GM19035 (cell line): ENCODE measurements at regions not wholly inside any gene's neighbourhood (a gene's known extent, or its start where the extent isn't known, plus 50 kb on each side); places are given as distances from the start of the nearest gene placed in this dataset.
"Not testable (repeated sequence)": the region's sequence is repeated elsewhere in the genome, so short reads cannot be mapped to it uniquely, and the experiment has no call there.

Experiments used
- ATAC-seq: cut with Tn5 transposase; IDR thresholded peaks from one replicate; pipeline ENCODE4 v1.9.1; 2021; ENCODE audit not compliant: unreplicated experiment

DNA sequence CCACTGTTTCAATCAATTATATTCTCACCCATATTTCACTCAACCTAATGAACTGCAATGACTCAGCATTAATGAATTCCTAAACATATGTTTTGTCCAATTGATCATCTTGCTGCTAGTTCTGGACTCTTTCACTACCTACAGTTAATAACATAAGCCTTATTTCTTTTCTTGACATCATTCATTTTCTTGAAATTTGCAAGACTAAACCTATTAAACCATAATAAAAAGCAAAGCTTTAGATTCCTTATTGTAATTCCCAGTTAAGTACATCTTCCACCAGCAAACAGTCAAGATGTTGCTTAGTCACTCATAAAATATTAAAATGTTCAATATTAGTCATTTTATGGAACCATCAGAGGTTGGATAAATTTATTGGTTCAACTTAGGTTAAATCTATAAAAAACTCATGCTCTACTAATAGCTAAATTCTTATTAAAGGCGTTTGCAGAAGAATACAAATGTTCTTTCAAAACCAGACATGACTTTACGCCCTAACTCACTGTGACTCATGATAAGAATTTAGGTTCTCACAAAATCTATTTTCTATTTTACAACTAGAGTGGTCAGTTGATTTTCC lies 599.4 kb downstream of the RNF144A start:
- ATAC-seq, result no peak

DNA sequence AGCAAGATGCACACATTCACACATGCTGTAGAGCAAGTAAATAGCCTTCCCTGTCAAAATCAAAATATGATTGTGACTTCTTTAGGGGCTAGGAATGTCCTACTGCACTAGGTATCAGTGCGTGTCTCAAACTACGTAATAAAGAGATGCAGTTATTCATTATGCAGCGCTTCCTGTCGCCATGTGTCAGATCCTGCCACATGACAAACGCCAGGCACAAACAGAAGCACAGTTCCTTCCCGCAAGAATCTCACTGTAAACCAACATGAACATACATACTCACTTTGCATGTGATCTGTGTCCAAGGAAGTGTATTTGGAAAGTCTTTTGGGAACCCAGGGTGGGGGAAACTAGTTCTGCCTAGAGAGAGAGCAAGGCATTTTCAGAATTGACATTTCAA lies 599.9 kb downstream of the RNF144A start:
- ATAC-seq, result no peak

DNA sequence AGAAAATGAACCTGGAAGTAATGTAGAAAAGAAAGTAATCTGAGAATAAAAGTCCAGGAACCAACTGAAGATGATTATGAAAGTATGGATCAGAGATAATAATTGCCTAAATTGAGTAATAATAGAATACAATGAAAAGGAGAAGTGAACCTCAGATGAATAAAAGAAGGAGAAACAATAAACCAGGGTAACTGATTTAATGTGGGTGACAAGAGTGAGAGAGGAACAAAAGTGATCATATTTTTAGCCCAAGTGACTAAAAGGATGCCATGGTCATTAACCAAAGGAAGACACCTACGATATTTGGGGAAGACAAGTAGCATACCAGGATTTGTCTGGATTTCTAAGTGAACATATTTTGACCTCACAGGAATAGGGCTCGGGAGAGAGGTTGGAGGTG lies 600.6 kb downstream of the RNF144A start:
- ATAC-seq, result no peak

DNA sequence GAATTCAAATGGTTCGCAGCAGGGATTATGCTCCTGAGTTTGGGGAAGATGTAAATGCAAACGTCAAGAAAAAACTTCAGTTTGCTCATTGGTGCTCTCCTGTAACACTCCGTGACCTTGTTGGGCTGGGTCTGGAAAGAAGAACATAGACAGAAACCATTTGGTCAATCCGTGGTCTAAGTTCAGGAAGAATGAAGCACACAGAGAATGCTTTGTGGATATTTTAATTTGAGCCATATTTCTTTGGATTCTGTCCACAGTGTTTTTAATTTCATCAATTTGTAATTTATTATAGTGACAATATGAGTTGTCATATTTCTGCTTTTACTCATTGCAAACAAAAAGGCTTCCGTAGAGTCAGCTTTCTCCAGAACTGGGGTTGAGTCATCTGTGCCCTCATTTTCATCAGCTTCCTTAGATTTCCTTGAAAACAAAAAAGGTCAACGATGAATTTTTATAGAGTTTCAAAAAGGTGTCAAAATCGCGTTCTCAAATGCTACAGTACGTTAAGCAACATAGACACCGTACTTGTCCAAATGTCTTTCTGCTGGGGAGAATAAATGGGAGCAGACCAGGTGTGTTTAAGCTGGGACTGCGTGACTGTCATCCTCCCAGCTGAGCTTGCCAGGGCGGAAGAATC lies 606.4 kb downstream of the RNF144A start:
- no peak for ATAC-seq

DNA sequence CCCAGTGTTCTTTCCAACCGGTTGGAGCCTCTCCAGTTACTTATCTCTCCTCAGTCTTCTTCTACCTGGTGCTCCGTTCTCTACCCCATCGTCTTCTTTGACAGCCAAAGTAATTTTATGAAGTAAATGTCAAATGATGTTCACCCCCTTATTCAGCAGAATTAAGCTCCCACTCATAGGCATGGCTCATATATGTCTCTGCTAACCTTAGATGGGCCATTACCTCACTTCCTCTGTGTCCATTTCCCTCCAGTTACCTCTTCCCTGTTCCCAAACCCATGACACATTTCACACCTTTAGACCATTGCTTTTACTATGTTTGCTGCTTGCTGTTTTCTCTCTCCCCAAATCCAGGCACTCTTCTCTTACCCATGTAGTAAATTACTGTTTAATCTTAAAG lies 607.0 kb downstream of the RNF144A start:
- ATAC-seq, result no peak

DNA sequence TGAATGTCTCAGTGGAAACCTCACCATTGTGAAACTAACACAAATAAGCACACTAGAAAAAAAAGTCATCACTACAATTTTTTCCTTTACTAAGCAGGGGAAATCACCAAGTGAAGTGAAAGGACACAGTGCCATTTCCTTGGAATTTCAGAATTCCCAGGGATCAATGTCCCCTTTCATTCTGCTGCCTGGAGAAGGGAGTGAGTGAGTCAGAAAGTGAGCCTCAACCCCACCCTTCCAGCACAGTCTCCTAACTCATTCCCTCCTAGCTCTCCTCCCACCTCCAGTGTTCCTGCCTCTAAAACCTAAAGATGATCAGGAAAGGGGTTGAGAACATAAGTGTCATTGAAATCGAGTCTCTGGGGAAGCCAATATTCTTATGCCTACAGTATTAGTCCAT lies 608.5 kb downstream of the RNF144A start:
- no peak for ATAC-seq

DNA sequence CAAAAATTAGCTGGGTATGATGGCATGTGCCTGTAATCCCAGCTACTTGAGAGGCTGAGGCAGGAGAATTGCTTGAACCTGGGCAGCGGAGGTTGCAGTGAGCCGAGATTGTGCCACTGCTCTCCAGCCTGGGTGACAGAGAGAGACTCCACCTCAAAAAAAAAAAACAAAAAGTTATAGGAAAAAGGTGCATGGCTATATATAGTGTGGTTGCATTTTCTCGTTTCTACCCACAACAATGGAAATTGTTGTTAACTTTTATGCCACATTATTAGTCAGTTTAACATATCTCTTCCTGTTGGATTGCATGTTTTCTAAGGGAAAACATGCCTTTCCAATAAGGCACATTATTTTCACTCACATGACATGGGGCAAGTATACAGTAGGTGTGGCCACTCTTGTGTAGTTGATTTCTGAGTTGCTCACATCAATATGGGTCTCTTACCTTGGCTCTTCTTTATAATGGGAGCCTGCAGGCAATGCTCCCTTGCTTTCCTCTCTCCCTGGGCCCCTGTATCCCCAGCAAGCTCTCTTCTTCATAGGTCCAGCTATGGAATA lies 610.0 kb downstream of the RNF144A start:
- ATAC-seq, result no peak

DNA sequence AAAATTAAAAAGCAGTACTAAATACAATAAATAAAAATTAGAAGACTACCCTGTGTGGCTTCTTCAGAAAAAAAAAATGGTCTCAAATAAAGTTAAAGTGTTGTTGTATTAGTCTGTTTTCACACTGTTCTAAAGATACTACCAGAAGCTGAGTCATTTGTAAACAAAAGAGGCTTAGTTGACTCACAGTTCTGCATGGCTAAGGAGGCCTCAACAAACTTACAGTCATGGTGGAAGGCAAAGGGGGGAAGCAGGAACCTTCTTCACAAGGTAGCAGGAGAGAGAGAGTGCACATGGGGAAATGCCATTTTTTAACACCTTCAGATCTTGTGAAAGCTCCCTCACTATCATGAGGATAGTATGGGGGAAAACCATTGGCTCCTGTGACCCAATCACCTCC lies 612.8 kb downstream of the RNF144A start:
- ATAC-seq, result no peak

DNA sequence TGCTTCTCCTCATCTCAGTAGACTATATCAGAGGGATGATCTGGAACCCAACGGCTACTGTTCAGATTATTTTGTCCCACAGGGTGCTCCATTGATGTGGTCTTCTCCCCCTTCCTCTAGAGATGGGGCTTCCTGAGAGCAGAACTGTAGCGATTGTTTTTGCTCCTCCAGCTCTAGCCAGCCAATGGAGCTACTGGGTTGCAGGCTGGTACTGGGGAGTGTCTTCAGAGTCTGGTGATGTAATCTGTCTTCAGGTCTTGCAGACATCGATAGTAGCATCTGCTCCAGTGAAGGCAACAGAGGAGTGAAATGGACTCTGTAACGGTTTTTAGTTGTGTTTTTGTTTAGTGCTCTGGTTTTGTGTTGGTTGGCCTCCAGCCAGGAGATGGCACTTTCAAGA lies 621.9 kb downstream of the RNF144A start:
- no peak for ATAC-seq

DNA sequence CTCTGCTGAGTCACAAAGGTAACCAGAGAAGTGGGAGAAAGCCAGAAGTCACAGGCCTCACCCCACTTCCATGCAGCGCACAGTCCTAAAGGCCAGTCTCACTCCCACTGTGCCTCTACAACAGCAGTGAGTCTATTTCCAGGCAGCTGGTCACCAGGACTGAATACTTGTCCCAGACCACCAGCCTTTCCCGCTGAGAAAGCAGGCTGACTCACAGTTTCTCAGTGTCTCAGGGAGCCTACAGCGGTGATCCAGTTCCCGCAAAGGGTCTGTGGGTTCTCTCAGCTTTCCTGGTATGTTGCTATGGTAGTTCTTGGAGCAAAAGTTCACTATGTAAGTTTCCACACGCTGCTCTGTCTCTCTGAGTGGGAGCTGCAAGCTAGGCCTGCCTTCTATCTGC lies 622.5 kb downstream of the RNF144A start:
- no peak for ATAC-seq

DNA sequence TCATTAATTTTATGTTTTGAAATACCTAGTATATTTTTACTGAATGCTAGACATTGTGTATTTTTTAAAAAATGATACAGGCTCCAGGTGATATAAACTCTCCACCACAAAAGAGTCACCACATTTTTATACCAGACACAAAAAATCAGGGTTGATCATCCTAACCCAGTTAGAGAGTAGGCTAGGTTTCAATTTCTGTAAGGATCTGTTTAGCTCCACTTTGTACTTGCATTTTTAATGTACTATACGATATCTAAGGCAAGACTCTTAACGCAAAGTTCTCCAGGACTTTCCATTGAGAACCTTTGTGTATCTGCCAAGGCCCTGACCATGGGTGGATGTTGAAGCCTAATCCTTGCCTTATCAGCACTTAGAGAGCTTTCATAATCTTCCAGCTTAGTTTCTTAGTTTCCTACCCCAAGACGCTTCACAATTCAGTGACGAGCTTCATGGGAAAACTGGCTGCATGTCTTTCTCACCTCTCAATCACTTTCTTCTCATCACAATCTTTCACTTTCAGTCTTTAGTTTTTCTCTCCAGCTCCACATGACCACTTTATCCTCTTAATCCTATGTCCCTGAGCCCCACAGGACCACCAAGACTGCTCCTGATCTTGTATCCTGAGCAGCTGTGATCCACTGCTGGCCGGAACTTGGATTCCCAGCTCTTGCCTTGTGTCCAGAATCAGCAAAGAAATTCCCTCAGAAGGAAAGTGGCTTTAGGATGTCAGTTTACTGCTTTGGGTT lies 635.8 kb downstream of the RNF144A start:
- no peak for ATAC-seq

DNA sequence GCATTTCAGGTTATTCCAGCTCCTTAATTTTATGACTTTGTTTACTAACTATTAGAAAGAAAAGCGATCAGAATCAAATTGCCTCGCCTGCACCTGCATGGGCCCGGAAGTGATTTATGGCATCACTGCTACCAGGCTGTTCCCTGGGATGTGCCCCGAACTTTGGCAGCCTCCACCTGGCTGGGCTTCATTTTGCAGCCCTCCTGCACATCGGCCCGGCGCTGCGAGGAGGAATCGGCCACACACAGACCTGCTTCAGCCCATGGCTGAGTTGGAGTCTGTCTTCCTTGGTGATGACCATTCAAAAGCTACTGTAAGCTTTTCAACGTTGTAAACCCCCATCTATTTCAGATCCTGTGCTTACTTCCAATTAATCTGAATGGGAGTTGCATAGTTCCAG lies 638.0 kb downstream of the RNF144A start:
- ATAC-seq, result no peak

DNA sequence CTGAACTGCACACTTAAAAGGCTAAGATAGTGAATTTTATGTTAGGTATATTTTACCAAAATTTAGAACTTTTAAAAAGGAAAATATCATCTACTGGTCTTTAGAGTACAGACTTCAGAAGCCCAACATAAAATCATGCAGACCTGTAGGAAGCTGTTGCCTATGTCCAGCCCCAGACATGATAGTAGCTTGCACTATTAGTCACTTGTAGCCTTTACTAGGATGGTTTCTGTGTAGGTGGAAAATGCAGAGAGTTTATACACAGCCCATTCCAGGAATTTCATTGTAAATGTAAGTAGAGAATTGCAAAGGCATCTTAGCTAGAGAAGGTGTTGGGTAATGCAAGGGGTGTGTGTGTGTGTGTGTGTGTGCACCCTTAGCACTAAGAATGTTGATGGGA lies 640.2 kb downstream of the RNF144A start:
- ATAC-seq, result no peak

DNA sequence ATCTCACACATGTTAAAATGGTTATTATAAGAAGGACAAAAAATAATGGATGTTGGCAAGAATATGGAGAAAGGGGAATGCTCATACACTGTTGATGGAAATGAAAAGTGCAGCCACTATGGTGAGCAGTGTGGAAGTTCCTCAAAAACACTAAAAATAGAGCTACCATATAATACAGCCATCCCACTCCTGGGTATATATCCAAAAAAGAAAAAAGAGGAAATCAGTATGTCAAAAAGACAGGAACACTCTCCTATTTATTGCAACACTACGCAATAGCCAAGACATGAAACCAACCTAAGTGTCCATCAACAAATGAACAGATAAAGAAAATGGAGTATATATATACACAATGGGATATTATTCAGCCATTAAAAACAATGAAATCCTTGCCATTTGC lies 642.6 kb downstream of the RNF144A start:
- ATAC-seq, result no peak

DNA sequence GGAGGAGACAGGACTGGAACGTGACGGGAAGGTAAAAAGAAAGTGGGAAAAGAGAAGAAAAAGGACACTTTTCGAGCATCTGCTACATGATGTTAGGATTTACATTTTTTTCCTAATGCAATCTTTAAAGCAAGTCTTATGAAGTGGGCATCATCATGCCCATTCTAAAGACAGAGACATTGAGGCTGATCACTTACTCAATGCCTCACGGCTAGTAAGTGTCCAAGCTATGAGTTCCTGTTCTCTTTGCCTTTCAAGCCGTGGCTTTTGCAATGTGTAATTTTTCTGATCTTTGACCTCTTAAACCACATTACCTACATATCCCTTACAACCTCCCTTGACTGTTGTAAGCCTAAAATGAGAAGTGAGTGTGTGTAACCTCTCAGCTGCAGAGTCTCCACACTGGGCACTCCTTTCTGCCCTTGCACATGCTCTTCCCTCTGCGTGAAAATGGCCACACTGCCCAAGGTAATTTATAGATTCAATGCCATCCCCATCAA lies 649.2 kb downstream of the RNF144A start:
- ATAC-seq, result no peak

DNA sequence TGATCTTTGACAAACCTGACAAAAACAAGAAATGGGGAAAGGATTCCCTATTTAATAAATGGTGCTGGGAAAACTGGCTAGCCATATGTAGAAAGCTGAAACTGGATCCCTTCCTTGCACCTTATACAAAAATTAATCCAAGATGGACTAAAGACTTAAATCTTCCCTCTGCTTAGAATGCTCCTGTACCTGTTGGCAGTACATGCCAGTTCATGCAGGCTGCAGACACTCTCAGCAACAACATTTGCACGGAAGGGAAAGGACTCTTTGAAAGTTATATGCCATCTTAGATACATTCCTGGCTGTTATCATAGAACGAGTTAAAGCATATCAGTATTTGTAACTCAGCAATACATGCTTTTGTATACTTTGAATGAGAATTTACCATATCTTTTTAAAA lies 649.9 kb downstream of the RNF144A start:
- ATAC-seq, result not testable (repeated sequence)

DNA sequence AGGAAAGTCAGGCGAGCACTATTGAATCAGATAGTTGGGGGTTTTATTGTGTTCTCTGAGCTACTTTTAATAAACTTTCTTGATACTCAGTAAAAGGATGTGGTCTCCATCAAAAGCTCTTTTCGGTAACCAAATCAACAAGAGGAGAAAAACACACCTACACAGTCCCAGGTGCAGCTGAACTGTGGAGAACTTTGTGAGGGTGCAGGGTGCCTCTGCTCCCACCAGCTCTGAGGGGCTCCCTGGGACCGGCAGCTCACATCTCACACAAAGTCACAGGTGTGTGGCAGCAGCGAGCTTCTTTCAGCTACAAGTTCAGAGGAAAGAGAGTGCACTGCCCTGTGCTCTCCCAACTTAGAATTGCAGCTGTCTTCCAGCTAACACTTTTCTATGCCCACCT lies 650.4 kb downstream of the RNF144A start:
- ATAC-seq, result peak; percentile 47

DNA sequence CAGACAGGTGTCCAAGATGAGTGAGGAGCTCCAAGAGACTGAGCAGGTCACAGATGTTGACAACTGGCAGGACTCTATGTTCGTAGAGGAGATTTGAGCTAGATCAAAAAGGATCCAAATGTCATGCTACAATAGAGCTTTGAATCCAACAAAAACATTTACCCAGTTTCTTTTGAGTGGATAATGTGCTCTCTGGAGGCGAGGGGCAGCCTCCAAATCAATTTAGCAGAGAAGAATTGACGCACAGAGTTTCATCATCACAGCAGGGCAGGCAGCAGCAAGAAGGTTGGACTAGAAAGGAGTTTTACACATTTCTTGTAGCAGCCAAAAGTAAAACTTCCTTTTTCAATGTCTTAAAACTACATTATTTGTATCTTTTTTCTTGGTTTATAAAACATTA lies 653.0 kb downstream of the RNF144A start:
- no peak for ATAC-seq

DNA sequence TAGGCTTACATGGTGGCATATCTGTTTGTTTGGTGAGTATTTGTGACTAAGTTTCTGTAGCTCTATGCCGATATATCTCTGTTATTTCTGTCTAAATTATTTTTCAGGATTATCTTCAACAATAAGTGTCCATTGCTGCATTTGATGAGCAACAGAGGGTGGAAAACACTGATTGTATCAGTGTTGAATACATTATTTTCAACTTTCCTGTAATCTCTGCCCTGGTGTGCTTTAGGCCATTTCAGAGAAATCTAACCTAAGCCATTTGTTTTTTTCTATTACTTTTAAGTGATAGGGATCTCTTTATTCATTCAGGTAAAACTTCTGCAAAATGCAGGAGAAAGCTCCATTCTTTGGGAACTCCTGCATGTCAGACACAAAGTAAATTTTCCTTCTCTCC lies 654.5 kb downstream of the RNF144A start:
- no peak for ATAC-seq

DNA sequence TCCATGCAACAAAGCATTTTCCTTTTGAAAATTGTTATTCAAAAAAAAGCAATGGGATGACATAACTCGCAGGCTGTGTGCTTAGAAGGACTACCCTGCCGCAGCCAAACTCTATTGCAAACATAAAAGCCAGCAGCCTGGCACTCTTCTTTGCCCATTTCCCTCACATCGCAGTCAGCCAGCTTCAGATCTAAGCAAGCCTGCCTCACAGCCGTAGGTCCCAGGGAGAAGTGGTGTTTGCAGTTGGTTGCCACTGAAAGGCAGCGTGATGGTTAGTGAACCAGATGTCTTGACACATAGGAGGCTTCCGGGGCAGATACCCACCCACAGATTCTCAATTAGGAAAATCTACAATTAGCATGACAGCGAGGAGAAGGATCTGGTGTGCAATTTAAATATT lies 655.2 kb downstream of the RNF144A start:
- ATAC-seq, result no peak

DNA sequence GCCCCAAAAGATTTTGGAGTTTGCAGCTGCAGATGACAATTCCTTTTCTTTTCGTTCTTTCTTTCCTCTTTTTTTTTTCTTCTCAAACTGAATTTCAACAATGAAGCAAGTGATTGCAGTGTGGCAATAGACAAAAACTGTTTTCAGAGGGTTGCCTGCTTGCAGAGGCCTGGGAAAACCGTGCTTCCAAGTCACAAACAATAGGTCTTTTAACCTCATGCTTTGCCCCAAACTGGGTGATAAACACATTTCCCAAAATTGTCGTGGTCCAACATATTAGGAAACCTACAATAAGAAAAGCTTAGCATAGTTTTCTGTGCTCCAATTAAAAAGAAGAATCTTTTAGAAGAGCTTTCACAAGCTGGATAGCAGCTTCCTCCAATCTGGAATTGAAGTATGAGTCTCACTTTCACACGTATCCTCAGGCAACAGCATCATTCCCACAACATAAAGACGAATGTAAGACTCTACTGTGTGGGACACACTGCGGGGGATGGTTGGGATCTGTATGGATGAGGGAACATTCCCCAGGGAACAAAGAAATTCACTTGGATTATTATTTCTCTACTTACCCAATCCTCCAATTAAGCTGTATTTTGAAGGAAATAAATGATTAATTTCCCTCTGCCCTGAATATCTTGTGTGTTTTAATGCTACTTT lies 656.1 kb downstream of the RNF144A start:
- no peak for ATAC-seq

DNA sequence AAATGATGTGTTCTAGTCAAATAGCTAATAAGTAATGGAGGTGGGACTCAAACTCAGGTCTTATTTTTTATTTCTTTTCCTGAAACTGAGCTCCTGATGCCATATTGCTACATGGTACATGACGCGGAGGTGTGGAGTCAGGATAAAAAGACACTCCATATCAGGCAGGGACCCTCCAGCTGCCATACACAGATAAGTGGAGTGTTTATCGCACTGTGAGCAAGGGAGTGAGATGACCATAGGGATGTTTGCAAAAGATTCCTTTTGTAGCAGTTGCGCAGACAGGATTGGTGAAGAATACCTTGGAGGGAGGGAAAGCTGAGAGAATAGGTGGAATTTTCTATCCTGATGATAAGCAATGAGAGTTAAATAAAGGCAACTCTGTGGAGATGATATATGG lies 657.2 kb downstream of the RNF144A start:
- no peak for ATAC-seq
